ENCODE measurements at regions not wholly inside any gene's neighbourhood (a gene's known extent, or its start where the extent isn't known, plus 50 kb on each side); places are given as distances from the start of the nearest gene placed in this dataset.

- DNase-seq: no peak
These were observed 353.7 kb upstream of the ACTBL2 start for GRCh38 chr5:57836331-57836730.

DNA sequence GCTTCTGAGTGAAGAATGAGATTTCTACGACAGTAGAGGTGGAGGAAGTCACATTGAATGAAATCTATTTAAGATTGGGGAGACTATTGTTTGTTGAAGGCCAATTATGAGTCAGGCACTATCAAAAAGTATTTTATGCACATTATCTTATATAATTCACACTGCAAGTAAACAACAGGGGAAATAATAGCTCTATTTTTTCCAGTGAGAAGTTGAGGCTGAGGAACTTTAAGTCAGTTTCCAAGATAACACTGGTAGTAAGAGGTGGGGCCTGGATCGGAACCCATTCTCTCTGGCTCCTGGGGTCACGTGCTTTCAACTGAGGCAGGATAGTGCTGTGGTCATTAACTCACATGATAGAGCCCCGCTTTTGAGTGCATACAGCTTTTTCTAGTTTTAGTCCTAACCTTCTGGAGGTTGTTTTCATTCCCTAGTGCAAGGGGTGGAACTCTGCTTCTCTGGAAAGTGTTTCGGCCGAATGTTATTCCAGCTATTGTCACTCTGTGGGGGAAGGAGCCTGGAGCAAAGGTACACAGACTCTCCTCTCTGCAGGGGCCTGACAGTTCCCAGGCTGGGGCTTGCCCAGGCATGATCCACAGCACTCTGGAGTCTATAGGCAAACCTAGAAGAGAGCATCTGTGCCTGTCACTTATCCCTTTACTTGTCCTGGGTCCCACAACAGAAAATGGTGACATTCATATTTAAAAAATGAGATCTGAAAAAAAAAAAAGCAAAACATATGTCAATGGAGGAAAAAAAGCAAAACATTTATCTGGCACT is 352.4 kb upstream of the ACTBL2 start:
- no peak for DNase-seq

GRCh38 chr5:57833489-57833888 is 350.9 kb upstream of the ACTBL2 start:
- no peak for DNase-seq

DNA sequence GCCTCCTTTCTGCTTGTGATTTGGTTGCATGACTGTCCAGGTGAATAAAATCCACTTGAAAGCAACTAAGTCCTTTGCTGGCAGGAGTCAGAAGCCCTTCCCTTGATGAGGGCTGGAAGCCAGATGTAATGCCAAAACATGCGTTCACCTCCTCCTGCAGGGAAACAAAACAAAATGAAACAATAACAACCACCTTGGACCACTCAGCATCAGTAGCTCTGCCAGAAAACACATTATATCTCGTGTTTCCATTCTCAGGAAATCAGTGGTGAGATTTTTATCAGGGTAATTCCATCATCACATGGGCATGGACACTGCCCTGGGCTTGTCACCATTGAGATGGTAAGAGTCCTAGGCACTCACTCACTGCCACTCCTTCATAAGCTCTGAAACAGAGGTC is 350.3 kb upstream of the ACTBL2 start:
- no peak for DNase-seq

GRCh38 chr5:57831932-57832331 is 349.3 kb upstream of the ACTBL2 start:
- no peak for DNase-seq

- DNase-seq: no peak
These were observed 348.5 kb upstream of the ACTBL2 start for GRCh38 chr5:57831090-57831489.

DNA sequence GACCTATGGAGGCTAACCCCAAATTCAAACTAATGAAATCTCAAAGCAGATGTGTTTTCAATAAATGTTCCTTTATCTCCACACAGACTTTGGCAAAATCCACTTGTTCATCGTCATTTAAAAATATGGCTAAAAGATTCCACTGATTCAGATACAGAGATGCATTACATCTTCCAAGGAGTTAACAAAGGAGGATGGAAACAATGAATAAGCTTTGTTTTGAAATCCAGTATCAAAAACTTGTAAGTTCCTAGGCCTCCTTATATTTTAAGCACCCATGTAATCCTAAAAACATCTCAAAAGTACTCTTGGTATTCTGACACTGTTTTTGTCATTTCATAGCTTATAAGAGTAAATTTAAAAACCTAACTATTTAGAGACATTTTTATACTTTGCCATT is 345.6 kb upstream of the ACTBL2 start:
- no peak for DNase-seq

DNA sequence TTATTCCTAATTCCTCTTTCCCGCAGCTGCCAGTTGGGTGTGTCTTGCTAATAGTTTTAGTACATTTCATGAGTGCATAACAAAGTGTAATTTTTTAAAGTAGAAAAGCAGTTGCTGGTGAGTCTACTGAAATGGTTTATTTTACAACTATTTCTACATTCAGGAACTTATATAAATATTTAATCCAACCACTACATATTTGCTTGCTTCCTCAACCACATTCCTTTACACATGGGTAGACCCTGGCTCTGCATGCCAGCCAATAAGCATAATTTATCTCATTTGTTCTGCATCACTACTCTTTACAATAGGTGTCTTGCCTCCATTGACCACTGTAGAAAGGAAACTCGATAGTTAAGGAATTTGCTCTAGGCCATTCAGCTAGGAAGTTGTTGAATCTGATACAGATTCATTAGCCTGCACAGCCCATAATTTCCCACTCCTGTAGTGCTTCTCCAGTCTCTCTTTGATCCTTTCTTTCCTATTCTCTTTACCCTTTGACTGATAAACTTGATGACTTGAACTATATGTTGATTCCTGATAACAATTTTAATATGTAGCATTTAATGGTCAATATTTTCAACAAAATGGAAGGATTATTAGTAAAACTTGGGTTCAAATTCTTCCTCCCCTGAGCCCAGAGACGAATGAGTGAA is 342.5 kb upstream of the ACTBL2 start:
- DNase-seq: peak; percentile 74

- no peak for DNase-seq
These were observed 342.0 kb upstream of the ACTBL2 start for GRCh38 chr5:57824623-57825022.

- DNase-seq: no peak
These were observed 341.4 kb upstream of the ACTBL2 start for GRCh38 chr5:57824047-57824446.

DNA sequence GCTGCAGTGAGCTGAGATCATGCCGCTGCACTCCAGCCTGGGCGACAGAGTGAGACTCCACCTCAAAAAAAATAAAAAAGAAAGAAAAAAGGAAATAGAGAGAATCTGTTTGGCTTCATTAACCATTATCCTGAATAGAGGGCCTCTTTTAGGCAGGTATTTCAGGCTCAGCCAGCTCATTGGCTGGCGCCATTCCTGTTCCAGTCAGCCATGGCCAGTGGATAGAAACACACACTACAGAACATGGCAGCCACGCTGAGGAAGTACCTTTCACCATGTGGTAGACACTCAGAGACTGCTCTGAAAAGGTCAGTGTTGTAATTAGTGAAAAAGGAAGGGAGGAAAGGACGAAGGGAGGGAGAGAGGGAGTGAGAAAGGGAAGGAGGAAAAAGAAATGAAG is 340.0 kb upstream of the ACTBL2 start:
- no peak for DNase-seq

GRCh38 chr5:57818397-57818796 is 335.8 kb upstream of the ACTBL2 start:
- no peak for DNase-seq

DNA sequence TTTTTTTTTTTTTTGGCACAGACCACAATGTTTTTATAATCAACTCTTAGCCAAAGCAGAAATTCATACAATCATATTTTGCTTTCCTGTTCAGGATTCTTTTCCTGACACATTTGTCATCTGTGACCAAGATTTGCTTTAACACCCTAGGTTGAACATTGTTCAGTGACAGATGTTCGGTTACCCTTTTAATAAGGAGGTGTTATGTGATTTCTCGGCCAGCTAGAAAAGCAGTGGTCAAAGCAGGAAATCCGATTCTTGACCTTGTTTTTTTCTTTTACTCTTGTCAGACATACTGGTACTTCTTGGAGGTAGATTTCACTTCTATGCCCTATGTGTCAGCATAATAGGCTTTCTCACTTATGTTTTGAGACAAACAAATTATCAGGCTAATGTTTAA is 335.3 kb upstream of the ACTBL2 start:
- no peak for DNase-seq

- no peak for DNase-seq
These were observed 334.4 kb upstream of the ACTBL2 start for GRCh38 chr5:57817001-57817453.

DNA sequence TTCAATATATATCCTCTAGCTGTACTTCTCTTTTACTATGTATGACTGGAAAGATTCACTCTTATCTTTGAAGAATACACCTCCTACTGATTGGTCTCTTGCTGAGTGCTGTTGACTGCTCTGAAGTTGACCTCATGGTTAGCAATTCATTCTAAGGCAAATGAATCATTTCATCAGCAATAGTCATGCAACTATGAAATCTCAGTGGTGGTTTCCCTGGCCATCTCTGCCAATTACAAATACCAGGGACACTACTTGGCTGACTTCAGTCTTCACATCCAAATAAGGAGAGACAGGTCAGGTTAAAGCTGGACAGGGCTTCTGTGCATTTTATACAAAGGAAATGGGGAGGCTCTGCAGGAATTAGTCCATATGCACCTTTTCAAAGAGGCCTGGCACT is 333.5 kb upstream of the ACTBL2 start:
- no peak for DNase-seq

- no peak for DNase-seq
These were observed 323.1 kb upstream of the ACTBL2 start for GRCh38 chr5:57805732-57806131.

GRCh38 chr5:57805170-57805569 is 322.6 kb upstream of the ACTBL2 start:
- DNase-seq: no peak

- DNase-seq: no peak
These were observed 321.9 kb upstream of the ACTBL2 start for GRCh38 chr5:57804505-57804904.

GRCh38 chr5:57804007-57804444 is 321.4 kb upstream of the ACTBL2 start:
- no peak for DNase-seq

- no peak for DNase-seq
These were observed 319.5 kb upstream of the ACTBL2 start for GRCh38 chr5:57802131-57802530.

DNA sequence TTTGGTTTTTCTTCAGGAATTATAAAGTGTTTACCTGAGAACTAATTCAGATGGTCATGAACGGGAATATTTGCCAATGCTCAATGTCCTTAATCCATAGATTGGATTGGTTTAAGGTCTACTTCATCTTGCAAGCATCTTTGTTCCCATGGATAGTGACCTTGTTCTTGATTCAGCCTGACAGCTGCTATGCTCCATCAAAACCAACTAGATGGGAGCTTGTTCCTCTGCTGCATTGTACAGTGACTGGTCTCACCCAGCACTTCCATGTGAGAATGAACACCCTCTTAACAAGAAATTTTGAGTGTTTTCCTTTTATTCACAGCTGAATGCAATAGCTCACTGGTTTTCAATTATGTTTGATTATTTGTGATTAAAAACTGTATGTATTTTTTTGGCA is 312.6 kb upstream of the ACTBL2 start:
- DNase-seq: no peak

GRCh38 chr5:57791875-57792274 is 309.3 kb upstream of the ACTBL2 start:
- DNase-seq: no peak

DNA sequence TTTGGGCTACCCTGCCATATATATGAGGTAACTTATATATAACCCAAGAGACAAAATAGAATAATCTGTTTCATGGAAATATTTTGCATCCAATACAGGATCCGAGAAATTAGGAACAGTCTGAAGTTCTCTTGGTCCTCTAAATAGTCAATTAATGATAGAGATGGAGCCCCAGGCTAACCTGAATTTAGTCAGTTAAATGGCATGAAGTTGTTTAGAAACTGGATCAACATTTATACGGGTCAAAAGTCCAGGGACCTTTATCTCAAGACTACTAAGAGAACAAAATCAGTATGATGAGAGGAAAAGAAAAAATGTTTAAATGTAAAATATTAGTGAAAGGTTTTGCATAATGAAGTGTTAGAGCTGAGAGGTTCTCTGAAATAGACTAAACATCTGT is 303.3 kb upstream of the ACTBL2 start:
- no peak for DNase-seq

GRCh38 chr5:57784121-57784520 is 301.5 kb upstream of the ACTBL2 start:
- no peak for DNase-seq
